ENCODE measurements at regions not wholly inside any gene's neighbourhood (a gene's known extent, or its start where the extent isn't known, plus 50 kb on each side); places are given as distances from the start of the nearest gene placed in this dataset.
"Not testable (repeated sequence)": the region's sequence is repeated elsewhere in the genome, so short reads cannot be mapped to it uniquely, and the experiment has no call there.

GRCh38 chrX:144732588-144732987 is 514.7 kb upstream of the SPANXN1 start:
- no peak for DNase-seq (ENCODE audit: low read depth, low spot score)
- in situ Hi-C loops (cut with HindIII; ENCODE audit: low pct_unique_long_range_greater_than_20kb, low sequenced_read_pairs), result no loop called here

DNA sequence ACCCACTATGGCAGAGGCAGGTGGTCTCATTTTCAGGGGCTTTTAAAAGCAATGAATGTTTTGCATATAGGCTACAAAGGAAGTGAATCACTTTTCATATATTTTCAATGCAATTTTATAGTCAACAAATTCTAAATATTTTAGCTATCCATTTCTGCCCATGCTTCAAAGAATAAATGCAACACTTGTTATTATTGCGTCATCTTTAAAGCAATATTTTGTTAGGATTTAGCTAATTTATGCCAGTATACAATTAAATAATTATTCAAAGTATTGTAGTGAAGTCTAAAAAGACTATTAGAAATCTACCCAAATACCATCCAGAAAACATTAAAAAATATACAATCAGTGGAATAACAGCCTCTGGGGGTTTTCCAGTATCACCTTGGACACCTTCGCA is 509.1 kb upstream of the SPANXN1 start:
- no peak for DNase-seq (ENCODE audit: low read depth, low spot score)
- in situ Hi-C loops (cut with HindIII; ENCODE audit: low pct_unique_long_range_greater_than_20kb, low sequenced_read_pairs), result no loop called here

- in situ Hi-C loops (cut with HindIII; ENCODE audit: low pct_unique_long_range_greater_than_20kb, low sequenced_read_pairs), result no loop called here
- no peak for DNase-seq (ENCODE audit: low read depth, low spot score)
Observed at GRCh38 chrX:144768540-144768939, 478.8 kb upstream of the SPANXN1 start.

DNA sequence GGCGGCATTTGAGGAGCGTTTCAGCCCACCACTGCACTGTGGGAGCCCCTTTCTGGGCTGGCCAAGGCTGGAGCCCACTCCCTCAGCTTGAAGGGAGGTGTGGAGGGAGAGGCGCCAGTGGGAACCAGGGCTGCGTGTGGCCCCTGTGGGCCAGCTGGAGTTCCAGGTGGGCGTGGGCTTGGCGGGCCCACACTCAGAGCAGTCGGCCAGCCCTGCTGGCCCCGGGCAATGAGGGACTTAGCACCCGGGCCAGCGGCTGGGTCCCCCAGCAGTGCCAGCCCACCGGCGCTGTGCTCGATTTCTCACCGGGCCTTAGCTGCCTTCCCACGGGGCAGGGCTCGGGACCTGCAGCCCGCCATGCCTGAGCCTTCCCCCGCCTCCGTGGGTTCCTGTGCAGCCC is 463.8 kb upstream of the SPANXN1 start:
- DNase-seq (ENCODE audit: low read depth, low spot score); in situ Hi-C loops (cut with HindIII; ENCODE audit: low pct_unique_long_range_greater_than_20kb, low sequenced_read_pairs): not testable (repeated sequence)

- in situ Hi-C loops (cut with HindIII; ENCODE audit: low pct_unique_long_range_greater_than_20kb, low sequenced_read_pairs), result no loop called here
- DNase-seq (ENCODE audit: low read depth, low spot score), result no peak
Observed at GRCh38 chrX:144790148-144790547, 457.2 kb upstream of the SPANXN1 start.

GRCh38 chrX:144791298-144791697 is 456.0 kb upstream of the SPANXN1 start:
- in situ Hi-C loops (cut with HindIII; ENCODE audit: low pct_unique_long_range_greater_than_20kb, low sequenced_read_pairs), result no loop called here
- DNase-seq (ENCODE audit: low read depth, low spot score), result no peak

DNA sequence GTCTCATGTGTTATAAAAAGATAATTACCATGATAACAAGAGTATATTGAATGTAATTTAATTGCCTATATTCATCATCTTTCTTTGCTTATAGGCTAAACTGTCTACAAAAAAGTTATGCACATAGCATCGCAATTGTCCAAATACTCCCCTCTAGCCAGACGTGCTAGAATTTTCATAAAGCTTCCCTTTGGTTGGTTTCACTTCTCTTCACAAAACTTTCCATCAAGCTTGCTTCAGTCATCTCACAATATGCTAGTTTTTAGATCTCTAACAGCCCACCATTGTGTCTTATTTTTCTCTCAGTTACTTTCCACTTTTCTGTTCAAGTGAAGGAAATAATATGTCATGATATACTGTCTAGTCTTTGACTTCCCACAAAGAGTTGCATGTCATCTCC is 448.3 kb upstream of the SPANXN1 start:
- in situ Hi-C loops (cut with HindIII; ENCODE audit: low pct_unique_long_range_greater_than_20kb, low sequenced_read_pairs), result no loop called here
- DNase-seq (ENCODE audit: low read depth, low spot score), result no peak

- DNase-seq (ENCODE audit: low read depth, low spot score), result no peak
- in situ Hi-C loops (cut with HindIII; ENCODE audit: low pct_unique_long_range_greater_than_20kb, low sequenced_read_pairs), result no loop called here
Observed at GRCh38 chrX:144801786-144802185, 445.5 kb upstream of the SPANXN1 start.

- DNase-seq (ENCODE audit: low read depth, low spot score), result no peak
- in situ Hi-C loops (cut with HindIII; ENCODE audit: low pct_unique_long_range_greater_than_20kb, low sequenced_read_pairs), result no loop called here
Observed at GRCh38 chrX:144809025-144809424, 438.3 kb upstream of the SPANXN1 start.

DNA sequence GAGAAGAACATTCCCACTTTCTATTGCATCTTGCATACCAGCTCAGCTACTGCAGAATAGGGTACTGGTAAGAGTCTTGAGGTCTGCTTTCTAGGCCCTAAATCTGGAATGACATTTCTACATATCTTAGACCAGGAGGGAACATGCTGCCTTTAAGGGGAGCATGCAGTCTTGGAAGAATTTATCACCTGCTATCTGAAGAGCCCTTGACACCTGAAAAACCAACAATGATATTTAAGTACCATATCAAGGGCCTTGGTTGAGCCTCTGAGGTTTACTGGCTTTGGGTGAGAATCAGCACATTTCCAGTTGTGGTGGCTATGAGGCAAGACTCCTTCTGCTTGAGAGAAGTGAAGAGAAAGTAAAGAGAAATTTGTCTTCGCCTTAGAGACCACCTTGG is 436.8 kb upstream of the SPANXN1 start:
- in situ Hi-C loops (cut with HindIII; ENCODE audit: low pct_unique_long_range_greater_than_20kb, low sequenced_read_pairs), result no loop called here
- DNase-seq (ENCODE audit: low read depth, low spot score), result no peak

- no peak for DNase-seq (ENCODE audit: low read depth, low spot score)
- in situ Hi-C loops (cut with HindIII; ENCODE audit: low pct_unique_long_range_greater_than_20kb, low sequenced_read_pairs), result no loop called here
Observed at GRCh38 chrX:144819406-144819805, 427.9 kb upstream of the SPANXN1 start.

DNA sequence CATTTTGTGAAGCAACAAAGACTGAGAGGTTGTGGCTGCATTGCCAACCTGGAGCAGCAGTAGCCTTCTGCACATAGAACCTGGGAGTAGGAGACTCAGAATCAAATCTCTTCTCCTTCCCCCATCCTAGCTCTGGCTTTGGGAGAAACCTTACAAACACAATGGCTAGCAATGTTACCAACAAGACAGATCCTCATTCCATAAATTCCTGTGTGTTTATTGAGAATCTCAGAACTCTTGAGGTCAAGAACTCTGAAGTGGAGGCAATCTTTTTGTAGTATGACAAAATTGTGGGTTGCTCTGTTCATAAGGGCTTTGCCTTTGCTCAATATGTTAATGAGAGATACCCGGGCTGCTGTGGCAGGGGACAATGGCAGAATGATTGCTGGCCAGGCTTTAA is 406.7 kb upstream of the SPANXN1 start:
- in situ Hi-C loops (cut with HindIII; ENCODE audit: low pct_unique_long_range_greater_than_20kb, low sequenced_read_pairs), result no loop called here
- DNase-seq (ENCODE audit: low read depth, low spot score), result peak; percentile 4

DNA sequence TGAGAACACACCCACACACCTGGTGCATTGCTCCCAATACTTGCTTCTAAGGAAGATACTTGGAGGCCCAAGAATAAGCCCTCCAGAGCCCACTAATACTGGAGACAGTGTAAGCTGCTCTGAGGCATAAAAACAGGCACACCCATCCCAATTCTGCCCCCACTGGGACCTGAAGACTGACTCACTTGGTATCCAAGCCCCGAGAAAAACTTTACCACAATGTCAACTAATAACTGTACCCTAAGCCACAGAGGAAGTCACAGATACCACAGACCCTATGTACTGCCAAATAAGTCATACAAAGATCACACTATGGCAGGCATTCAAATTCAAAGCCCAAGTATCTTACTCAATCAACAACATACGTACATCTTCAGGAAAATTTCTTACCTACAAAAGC is 398.2 kb upstream of the SPANXN1 start:
- in situ Hi-C loops (cut with HindIII; ENCODE audit: low pct_unique_long_range_greater_than_20kb, low sequenced_read_pairs), result no loop called here
- DNase-seq (ENCODE audit: low read depth, low spot score), result no peak

GRCh38 chrX:144896323-144896722 is 351.0 kb upstream of the SPANXN1 start:
- DNase-seq (ENCODE audit: low read depth, low spot score), result peak; percentile 46
- in situ Hi-C loops (cut with HindIII; ENCODE audit: low pct_unique_long_range_greater_than_20kb, low sequenced_read_pairs), result no loop called here

GRCh38 chrX:144901521-144901920 is 345.8 kb upstream of the SPANXN1 start:
- in situ Hi-C loops (cut with HindIII; ENCODE audit: low pct_unique_long_range_greater_than_20kb, low sequenced_read_pairs), result no loop called here
- DNase-seq (ENCODE audit: low read depth, low spot score), result no peak

DNA sequence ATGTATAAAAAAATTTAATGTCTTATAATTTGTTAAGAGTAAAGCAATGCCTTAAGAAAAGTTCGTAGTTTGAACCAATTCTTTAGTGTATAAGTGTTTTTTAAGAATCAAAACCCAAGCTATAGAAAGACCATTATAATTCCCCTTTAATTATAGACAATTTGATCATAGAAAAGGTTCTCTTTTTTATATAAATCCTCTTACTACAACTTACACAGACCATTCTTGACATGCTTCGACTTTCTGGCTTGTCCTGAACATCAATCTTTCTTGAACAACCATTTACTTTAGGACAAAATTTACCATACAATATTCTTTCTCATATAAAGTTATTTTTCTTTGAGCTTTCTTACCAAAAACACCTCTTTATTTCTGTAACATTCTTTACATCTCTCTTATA is 330.5 kb upstream of the SPANXN1 start:
- no peak for DNase-seq (ENCODE audit: low read depth, low spot score)
- in situ Hi-C loops (cut with HindIII; ENCODE audit: low pct_unique_long_range_greater_than_20kb, low sequenced_read_pairs), result no loop called here

DNA sequence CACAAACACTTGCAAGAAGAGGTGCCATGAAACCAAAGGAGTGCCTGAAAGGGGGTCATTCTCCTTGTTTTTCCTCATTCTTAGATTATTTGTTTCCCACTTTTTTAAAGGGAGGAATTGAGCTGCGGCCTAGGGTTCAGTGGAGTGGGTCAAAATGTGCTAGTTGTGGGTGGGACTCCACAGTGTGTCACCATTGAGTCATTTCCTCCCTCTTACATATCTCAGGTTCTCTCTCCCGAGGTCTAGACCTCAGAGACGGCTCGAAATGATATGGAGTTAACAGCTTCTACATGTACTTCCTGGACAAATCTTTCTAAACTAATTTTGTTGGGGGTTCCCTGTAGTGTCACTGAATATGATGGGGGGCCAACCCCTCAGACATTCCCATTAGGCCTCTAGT is 328.4 kb upstream of the SPANXN1 start:
- in situ Hi-C loops (cut with HindIII; ENCODE audit: low pct_unique_long_range_greater_than_20kb, low sequenced_read_pairs), result no loop called here

GRCh38 chrX:144946666-144947065 is 300.6 kb upstream of the SPANXN1 start:
- in situ Hi-C loops (cut with HindIII; ENCODE audit: low pct_unique_long_range_greater_than_20kb, low sequenced_read_pairs), result no loop called here
- DNase-seq (ENCODE audit: low read depth, low spot score), result no peak

More for the DNA sequence above, 328.4 kb upstream of the SPANXN1 start:
- DNase-seq (ENCODE audit: low read depth, low spot score), result no peak
